ENCODE measurements at regions not wholly inside any gene's neighbourhood (a gene's known extent, or its start where the extent isn't known, plus 50 kb on each side); places are given as distances from the start of the nearest gene placed in this dataset.

DNA sequence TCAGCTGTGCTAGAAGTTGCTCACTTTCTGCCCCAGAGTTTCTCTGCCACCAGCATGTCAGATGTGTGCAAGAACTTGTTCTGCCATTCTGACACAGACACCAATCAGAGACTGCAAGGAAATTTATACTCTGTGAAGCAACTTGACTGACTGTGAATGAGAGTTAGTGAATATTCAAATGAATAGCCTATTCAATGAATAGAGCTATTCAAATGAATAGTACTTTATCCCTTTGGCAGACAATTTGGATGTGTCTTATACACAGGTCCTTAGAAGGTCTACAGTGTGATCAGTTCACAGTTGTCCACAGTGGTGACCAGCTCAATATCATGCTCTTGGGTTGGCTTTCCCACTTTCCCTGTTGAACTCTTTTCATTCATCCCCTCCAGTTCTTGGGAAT lies 138.1 kb downstream of the MACC1 start:
- Histone ChIP-seq H3K4me1 (ENCODE audit: insufficient read depth, low read length) (peaks cover 10% of the 10 kb centered on the region), H3K27me3 (ENCODE audit: insufficient read depth, low read length) (no peaks in the 10 kb centered on the region), H3K9me3 (ENCODE audit: control insufficient read depth, low read depth, low read length) (no peaks in the 10 kb centered on the region), H3K4ac (ENCODE audit: low read depth, low read length) (no peak overlapping the region), H2BK20ac (ENCODE audit: low read depth, low read length, poor library complexity, severe bottlenecking) (no peak overlapping the region), H2BK120ac (ENCODE audit: low read depth, low read length, poor library complexity, severe bottlenecking) (no peak overlapping the region), H4K8ac (replicated peaks; ENCODE audit: insufficient read length, low read depth, low read length) (no peak overlapping the region), H2AK5ac (ENCODE audit: insufficient read length, low read length) (no peak overlapping the region), H3K79me2 (ENCODE audit: insufficient read depth, low read length) (peaks cover 23% of the 10 kb centered on the region; the same call in 1 of the 2 replicates), H3K27ac (ENCODE audit: insufficient read length, low read depth, low read length) (no peak overlapping the region), H4K5ac (ENCODE audit: insufficient read length, low read depth, low read length) (no peak overlapping the region), H3K18ac (ENCODE audit: insufficient read length, low read depth, low read length) (no peak overlapping the region), H2BK12ac (ENCODE audit: insufficient read length, low read depth, low read length) (no peak overlapping the region), H3K4me2 (ENCODE audit: insufficient read depth, insufficient read length, low read length) (no peak overlapping the region), H3K56ac (ENCODE audit: insufficient read length, low read depth, low read length) (no peak overlapping the region), H2BK15ac (ENCODE audit: low read depth, low read length) (no peak overlapping the region), H3K9ac (ENCODE audit: extremely low read depth, insufficient read length, low read length) (no peak overlapping the region), H3T11ph (ENCODE audit: low read length) (no peak overlapping the region), H2BK5ac (ENCODE audit: insufficient read length, low read length) (no peak overlapping the region), H3K79me1 (ENCODE audit: insufficient read depth, low read depth, low read length, poor library complexity, severe bottlenecking) (no peaks in the 10 kb centered on the region), H3K23me2 (ENCODE audit: insufficient read length, low read depth, low read length, poor library complexity, severe bottlenecking) (no peaks in the 10 kb centered on the region), H3K23ac (ENCODE audit: insufficient read length, low read depth, low read length) (no peak overlapping the region), H3K14ac (ENCODE audit: insufficient read depth, low read length) (no peak overlapping the region), H2AFZ (ENCODE audit: low read length) (no peak overlapping the region), H4K91ac (ENCODE audit: insufficient read length, low read depth, low read length) (no peak overlapping the region), H4K20me1 (ENCODE audit: control insufficient read depth, insufficient read depth, insufficient read length) (no peaks in the 10 kb centered on the region)
- no peaks in the 10 kb centered on the region for H3K27me3 Mint-ChIP-seq (ENCODE audit: low read depth)
- no peak for DNase-seq
- H3K36me3 Mint-ChIP-seq (ENCODE audit: insufficient read depth in 1 of 3, low read depth in 3 of 3): peaks cover 0 to 3% (median 0%) of the 10 kb centered on the region in 3 experiments; a peak in 2 of 7 replicates
- TF ChIP-seq, protein P1, sequence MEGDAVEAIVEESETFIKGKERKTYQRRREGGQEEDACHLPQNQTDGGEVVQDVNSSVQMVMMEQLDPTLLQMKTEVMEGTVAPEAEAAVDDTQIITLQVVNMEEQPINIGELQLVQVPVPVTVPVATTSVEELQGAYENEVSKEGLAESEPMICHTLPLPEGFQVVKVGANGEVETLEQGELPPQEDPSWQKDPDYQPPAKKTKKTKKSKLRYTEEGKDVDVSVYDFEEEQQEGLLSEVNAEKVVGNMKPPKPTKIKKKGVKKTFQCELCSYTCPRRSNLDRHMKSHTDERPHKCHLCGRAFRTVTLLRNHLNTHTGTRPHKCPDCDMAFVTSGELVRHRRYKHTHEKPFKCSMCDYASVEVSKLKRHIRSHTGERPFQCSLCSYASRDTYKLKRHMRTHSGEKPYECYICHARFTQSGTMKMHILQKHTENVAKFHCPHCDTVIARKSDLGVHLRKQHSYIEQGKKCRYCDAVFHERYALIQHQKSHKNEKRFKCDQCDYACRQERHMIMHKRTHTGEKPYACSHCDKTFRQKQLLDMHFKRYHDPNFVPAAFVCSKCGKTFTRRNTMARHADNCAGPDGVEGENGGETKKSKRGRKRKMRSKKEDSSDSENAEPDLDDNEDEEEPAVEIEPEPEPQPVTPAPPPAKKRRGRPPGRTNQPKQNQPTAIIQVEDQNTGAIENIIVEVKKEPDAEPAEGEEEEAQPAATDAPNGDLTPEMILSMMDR (conservative IDR thresholded peaks at IDR 0.05): no peak
- H3K4me3 Mint-ChIP-seq: no peak overlapping the region
- H3K4me1 Mint-ChIP-seq: peaks cover 18 to 55% of the 10 kb centered on the region in 2 experiments
- H3K9me3 Mint-ChIP-seq: no peaks in the 10 kb centered on the region; a peak in 1 of 5 replicates
- no peak overlapping the region; a peak in 1 of 7 replicates for H3K27ac Mint-ChIP-seq
